NCI-H2029 (cell line): ENCODE measurements at regions not wholly inside any gene's neighbourhood (a gene's known extent, or its start where the extent isn't known, plus 50 kb on each side); places are given as distances from the start of the nearest gene placed in this dataset.

ENCODE experiments used
- DNase-seq: peaks from one replicate; lab custom pipeline; 2025; lab: John Stamatoyannopoulos, UW

DNA sequence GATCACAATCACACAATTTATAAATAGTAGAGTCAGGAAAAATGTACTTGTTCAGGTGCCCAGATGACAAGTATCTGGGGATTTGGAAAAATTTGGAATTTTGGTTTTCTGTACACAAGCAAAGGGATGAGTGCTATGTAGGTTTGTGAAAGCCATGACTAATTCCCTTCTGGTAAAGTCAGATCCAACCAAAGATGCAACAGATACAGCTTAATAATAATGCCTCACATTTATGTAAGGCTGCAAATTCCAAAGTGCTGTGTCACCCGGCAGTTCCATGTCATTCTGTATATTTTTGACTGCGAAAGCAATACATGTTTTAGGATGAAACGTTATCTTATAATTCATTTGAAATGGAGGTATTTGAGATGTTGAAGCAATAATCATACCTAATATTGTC, 102.7 kb upstream of the AGBL1 start:
- DNase-seq: no peak

- no peak for DNase-seq
Observed at GRCh38 chr15:85977586-85977985, 102.1 kb upstream of the AGBL1 start.

GRCh38 chr15:85979929-85980328, 99.7 kb upstream of the AGBL1 start:
- DNase-seq: no peak

- DNase-seq: no peak
Observed at GRCh38 chr15:85980946-85981345, 98.7 kb upstream of the AGBL1 start.

DNA sequence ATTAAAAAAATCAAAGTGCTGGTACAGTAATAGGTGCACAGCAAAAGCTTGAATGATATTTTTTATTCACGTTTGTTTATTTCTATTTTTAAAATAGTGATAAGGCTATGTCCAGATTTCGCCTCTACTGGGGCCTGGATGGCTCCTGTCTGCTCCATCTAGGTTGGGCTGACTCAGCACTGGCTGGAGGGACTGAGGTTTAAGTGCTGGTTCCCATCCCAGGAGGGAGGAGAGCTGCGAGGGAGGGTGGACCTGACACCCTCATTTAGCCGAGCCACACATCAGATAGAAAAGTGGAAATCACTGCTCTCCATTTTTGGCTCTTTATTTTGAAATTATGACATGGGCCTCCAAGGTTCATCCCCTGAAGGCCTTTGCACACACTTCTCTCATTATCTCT, 95.4 kb upstream of the AGBL1 start:
- DNase-seq: no peak

DNA sequence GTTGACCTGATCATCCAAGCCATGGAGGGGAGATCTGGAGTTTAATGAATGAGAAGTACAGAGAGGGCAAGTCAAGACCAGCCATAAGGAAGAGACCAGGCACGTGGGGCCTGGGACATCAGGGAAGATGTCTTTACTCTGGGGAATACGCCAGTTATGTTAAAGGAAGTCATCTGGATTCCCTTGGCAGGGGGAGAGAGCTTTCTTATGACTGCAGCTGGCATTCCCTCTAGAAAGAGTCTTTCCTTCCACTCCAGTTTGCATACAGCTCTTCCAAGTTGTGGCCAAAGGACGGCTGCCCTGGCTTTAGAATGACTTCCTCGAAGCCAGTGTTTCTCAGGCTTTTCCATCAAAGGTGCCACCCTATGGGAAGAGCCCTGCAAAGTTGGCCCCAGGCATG, 93.6 kb upstream of the AGBL1 start:
- DNase-seq: no peak

DNA sequence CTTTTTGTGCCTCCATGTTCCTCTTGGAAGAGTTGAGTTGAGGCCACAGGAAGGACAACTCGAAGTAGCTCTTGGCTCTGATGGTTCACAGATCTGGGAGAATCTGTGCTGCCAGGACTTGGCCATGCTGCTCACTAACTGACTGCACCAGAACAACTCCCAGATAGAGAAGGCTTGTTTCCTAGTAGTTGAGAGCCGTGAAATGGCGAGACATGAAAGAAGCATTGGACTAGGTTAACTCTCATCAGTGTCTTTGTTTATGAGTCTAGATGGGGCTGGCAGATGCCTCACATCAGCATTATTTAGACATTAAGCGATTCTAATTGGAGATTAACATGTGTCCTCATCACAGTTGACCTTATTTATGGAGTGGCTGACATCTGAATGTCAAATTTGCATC, 92.9 kb upstream of the AGBL1 start:
- no peak for DNase-seq

DNA sequence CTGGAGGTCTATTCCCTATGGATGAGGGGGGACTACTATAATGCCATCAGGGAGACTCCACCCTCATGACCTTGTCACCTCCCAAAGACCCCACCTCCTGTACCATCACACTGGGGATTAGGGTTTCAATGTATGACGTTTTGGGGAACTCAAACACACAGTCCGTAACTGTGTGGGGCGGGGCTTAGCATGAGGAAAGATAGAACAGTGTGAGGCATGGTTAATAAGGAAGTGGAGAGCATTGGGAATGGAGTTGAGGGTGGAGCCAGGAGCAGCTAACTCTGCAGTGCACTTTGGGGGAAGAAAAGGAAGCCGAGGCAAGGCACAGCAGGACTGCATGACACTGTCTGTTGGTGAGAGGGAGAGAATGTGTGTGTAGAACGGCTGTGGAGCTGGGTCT, 90.9 kb upstream of the AGBL1 start:
- DNase-seq: no peak

- DNase-seq: no peak
Observed at GRCh38 chr15:85992224-85992623, 87.4 kb upstream of the AGBL1 start.

DNA sequence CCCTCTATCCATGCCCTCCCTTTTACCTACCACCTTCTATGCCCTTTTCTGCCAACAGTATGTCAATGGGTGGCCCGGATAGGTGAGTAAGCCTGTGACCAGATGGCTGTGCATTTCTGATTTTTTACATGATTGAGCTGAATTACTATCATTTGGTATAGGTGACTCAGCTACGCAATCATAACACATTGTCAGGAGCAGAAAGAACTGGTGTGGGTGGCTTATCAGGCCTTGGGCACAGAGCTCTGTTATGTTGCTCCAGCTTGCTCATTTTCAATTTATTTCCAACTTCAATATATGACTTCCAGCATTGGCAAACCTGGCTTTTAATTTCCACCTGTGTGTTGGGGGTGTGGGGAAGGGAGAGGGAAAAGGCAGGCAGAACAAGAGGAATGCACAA, 86.6 kb upstream of the AGBL1 start:
- no peak for DNase-seq

GRCh38 chr15:85997618-85998017, 82.1 kb upstream of the AGBL1 start:
- DNase-seq: no peak

DNA sequence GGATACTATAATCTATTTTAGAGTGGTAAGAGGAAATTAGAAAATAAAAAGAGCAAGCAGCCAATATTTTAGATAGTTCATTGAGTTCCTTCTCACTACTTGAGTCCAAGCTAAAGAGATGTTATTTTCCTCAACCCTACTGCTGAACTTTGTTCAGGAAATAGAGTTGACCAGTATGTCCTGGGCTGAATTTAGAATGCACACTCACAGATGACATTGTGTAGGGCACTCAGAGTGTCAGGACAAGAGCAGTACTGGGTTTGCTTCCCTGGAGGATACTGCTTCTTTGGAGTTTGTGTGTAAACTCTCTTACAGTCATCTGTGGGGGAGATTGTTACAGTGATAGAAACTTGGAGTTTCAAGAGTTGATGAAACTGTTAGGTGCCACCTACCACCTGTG, 80.0 kb upstream of the AGBL1 start:
- no peak for DNase-seq

- no peak for DNase-seq
Observed at GRCh38 chr15:86001200-86001599, 78.5 kb upstream of the AGBL1 start.

- no peak for DNase-seq
Observed at GRCh38 chr15:86002444-86002843, 77.2 kb upstream of the AGBL1 start.

DNA sequence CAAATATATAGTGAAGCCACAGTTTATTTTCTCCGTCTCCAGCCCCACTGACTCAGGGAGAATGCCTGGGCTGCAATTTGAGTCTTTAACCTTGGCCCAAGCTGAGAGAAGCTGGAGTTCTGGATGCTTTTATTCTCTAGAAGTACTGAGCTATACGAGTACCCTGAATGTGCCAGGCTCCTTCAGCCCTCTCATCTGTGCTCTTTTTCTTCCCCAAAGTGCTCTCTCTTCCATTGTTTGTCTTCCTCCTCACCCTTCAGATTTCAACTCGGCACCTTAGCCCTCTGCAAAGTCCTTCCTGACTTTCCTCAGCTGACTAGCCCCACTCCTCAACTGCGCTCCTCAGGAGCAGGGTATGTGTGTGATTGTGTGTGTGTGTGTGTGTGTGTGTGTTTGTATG, 75.6 kb upstream of the AGBL1 start:
- no peak for DNase-seq

DNA sequence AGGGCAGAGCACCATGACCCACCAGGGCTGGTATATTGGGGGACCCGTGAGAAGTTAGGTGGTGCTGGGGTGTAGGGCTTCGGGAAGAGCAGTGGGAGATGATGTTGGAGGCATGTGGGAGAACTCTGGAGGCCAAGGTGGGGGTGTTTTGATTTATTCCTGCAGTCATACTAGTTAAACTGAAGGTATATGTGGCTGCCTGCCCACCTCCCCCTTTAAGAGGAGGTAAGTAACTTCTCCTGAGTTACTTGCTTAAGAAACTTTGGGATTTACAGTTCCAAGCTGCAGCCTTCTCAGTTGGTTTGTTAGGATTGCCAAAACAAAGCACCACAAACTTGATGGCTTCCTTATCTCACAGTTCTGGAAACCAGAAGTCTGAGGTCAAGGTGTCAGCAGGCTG, 73.1 kb upstream of the AGBL1 start:
- DNase-seq: no peak

DNA sequence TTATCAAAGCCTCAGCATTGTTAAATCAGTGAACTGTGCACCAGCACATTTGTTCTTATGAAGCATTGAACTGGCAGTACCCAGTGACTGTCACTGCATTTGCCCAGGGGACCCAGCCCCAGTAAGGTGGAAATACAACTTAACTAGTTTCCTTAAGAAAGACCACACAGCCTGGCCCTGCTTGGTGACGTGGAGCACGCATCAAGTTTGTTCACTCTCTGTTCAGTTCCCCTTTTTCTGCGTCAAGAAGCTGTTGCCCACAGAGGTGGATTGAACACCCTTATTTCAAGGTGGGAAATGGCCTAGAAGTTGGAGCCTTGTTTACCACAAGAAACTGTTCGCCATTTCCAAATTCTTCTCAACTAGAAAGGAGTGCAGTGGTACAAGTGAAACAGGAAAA, 69.9 kb upstream of the AGBL1 start:
- no peak for DNase-seq

DNA sequence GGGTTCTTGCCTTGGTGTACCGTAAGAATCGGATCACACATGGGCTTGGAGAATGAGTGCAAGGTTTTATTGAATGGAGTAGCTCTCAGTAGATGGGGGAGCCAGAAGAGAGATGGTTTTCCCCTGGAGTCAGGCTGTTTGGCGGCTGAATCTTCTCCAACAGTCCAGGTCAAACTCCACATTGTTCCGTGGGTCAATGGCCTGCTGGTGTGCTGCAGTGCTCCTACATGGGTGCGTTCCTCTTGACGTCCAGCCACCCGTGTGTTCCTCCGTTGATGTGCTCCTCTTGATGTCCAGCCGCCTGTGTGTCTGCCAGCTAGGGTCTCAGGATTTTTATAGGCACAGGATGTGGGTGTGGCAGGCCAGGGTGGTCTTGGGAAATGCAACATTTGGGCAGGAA, 69.3 kb upstream of the AGBL1 start:
- no peak for DNase-seq

- no peak for DNase-seq
Observed at GRCh38 chr15:86010891-86011290, 68.8 kb upstream of the AGBL1 start.

DNA sequence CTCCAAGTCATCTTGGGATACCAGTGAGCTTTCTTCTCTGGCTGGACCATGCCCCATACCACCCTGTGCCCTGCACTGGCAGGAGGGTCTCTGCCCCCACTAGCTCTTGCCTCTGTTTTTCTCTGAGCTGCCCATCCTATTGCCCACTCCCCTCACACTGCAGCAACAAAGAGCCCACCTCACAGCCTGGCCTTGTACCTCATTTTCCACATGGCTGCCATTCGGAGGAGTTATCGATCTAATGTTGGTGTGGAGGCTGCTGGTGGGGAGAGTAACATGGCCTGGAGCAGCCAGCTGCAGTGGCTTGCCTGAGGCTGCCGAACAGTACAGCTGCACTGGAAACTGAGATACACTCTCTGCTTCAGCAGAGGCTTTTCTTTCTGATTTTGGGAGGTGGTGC, 65.7 kb upstream of the AGBL1 start:
- DNase-seq: no peak

GRCh38 chr15:86016750-86017149, 62.9 kb upstream of the AGBL1 start:
- DNase-seq: no peak

DNA sequence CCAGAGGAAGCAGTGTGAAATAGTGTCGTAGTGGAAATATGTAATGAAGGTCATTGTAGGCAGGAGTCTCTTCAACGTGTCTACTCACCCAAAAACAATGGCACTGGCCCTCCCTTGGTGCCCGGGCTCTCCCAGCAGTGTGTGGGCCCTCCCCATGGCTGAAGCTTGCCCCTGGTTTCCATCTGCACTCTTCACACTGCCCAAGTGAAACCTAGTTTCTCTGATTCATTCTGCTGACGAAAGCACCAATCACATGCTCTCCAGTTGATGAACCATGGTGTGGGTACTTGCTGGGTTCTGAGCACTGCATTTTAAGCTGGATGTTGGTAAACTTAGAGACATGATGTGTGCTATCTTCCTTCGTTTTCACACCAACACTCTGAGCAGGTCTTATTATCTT, 61.0 kb upstream of the AGBL1 start:
- DNase-seq: no peak

DNA sequence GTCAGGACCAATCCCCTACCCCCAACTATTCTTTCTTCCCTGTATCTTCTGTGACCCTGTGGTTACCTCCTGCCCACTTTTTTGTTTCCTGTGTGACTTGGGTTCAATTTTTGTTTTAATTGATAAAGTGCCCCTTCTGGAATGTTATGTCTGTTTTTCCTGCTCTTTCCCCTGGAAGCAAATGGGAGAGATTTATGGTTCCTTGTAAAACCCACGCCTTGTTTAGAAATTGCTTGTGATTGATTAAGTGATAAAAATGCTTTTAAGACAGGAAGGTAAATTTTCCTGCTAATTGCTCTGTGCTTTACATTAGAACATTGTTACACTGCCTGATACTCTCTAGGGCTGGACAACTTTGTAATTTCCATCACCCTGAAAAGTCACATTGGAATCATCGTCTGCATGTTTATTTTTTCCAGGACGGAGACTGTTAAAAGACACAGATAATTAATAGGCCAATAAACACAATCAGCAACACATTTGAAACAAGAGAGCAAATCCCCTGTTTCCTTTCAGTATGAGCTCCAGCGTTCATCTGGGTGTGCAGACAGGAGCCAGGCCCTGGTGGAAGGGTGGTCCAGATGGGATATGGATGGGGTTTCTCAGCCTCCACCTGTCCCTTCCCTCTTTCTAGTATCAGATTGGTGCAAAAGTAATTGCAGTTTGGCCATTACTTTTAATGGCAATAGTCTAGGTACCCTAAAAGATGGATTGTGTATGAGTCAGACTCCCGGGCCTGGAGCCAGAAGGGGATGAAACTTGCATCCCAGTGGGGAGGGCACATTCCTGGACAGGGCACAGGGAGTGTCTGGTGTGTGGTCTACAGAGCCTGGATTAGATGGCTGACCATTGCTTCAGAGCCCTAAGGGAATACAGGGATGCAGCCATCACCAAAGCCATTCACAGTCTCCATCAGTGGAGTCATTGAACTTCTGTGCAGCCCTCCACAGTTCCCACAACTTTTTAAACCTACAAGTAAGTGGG, 58.1 kb upstream of the AGBL1 start:
- no peak for DNase-seq

DNA sequence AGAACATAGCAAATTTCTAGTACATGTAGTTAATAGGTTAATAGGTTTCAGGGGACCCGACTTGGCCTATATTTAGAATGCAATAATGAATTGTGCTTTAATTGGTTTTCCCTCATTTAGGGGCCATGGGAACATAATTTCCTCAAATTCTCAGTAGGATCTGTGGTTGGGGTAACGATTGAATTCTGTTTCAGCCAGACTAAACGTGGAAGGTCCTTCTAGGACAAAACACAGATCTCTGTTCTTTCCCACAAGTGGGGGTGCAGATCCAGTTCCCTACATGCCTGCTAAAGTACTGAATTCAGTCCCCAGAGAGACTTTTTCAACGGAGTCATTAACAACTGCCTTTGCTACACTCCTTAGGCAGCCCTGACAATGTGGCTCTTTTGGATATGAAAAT, 50.7 kb upstream of the AGBL1 start:
- DNase-seq: no peak
